ENCODE measurements at regions not wholly inside any gene's neighbourhood (a gene's known extent, or its start where the extent isn't known, plus 50 kb on each side); places are given as distances from the start of the nearest gene placed in this dataset.

DNA sequence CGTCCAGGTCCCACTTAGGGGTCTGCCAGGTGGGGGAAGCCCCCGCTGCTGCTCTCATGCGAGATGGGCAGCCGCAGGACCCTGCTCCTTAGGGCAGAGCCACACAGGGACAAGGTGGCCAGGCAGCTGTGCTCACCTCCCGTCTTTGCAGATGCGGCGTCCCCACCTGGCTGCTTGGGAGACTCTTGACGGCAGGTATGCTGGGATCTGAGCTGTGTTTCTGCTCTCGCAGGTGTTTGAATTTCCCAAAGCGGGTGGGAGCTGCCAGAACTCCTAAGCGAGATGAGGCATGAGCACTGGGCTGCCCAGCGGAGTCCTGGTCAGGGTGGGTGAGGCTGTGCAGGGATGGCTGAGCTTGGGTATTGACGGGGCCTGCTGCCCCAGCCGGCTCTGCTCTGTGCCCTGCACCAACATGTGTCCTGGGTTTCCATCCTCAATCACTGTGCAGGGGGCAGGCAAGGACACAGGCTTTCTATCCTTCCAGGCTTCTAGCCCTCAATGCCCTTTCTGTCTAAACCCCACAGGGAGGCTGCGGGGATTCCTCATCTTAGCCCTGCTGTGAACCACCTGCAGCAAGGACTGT lies 151.4 kb downstream of the ICE1 start:
- no peak overlapping the region for H3K4me3 ChIP-seq (ENCODE audit: extremely low read depth in 1 of 4, insufficient read depth in 2 of 4, low read depth in 3 of 4, low read length in 4 of 4)
- H2AFZ ChIP-seq (ENCODE audit: low read length): peak overlapping the region; percentile 37
- no peak overlapping the region for H3K4ac ChIP-seq (replicated peaks; ENCODE audit: insufficient read length, low read depth, low read length)
- H3K14ac ChIP-seq (ENCODE audit: insufficient read length): no peak overlapping the region
- no peaks in the 10 kb centered on the region for H3K9me3 ChIP-seq (ENCODE audit: insufficient read depth in 2 of 2, low read depth in 1 of 2, low read length in 1 of 2)
- CTCF ChIA-PET (ENCODE audit: partially characterized antibody): no interaction called here
- POLR2A ChIA-PET (ENCODE audit: partially characterized antibody): no interaction called here
- peak overlapping the region; percentile 7 for H4K91ac ChIP-seq (replicated peaks; ENCODE audit: insufficient read length, low read length)
- H2BK20ac ChIP-seq (ENCODE audit: low read length): no peak overlapping the region
- no peak overlapping the region for H4K5ac ChIP-seq (ENCODE audit: insufficient read length, low read depth, low read length)
- no peak overlapping the region for H3K4me2 ChIP-seq (ENCODE audit: insufficient read depth in 1 of 2, low read depth in 2 of 2, low read length in 2 of 2)
- H3K79me1 ChIP-seq (ENCODE audit: low read depth, low read length): no peaks in the 10 kb centered on the region
- no peaks in the 10 kb centered on the region for H4K20me1 ChIP-seq (replicated peaks in 1 of 2; ENCODE audit: control insufficient read depth in 1 of 2, insufficient read depth in 2 of 2, low read length in 2 of 2)
- no peaks in the 10 kb centered on the region for H3K79me2 ChIP-seq (ENCODE audit: control insufficient read depth in 1 of 2, insufficient read depth in 2 of 2, low read length in 2 of 2)
- H3K23ac ChIP-seq (ENCODE audit: insufficient read length): no peak overlapping the region
- H2BK15ac ChIP-seq (ENCODE audit: low read length): no peak overlapping the region; the same call in 1 of the 2 replicates
- no peak overlapping the region for H3K9ac ChIP-seq (replicated peaks in 1 of 4; ENCODE audit: extremely low read depth in 1 of 4, low read depth in 3 of 4, low read length in 3 of 4)
- H2AK5ac ChIP-seq (ENCODE audit: low read depth, low read length): peak overlapping the region; percentile 40; the same call in 1 of the 2 replicates
- peaks cover 0 to 4% (median under 1%) of the 10 kb centered on the region in 4 experiments; a peak in 2 of 7 replicates for H3K4me1 ChIP-seq (replicated peaks in 1 of 4; ENCODE audit: control insufficient read depth in 3 of 4, insufficient read depth in 4 of 4, low read length in 3 of 4)
- H4K8ac ChIP-seq (ENCODE audit: extremely low read depth, insufficient read depth, low read length): no peak overlapping the region
- H2BK120ac ChIP-seq (replicated peaks; ENCODE audit: low read depth, low read length): no peak overlapping the region
- H3K56ac ChIP-seq (replicated peaks; ENCODE audit: insufficient read length, low read depth, low read length): no peak overlapping the region
- 96% methylated on average over 15 of the region's 15 CpGs; no CpG with 5 or more reads in 1 of the 2 experiments for WGBS, 2 experiments (ENCODE audit: extremely low coverage in 1 of 2, insufficient coverage in 1 of 2, insufficient read length in 1 of 2, insufficient replicate concordance in 2 of 2, low coverage in 1 of 2, low lambda C conversion rate in 2 of 2, missing lambda C conversion rate in 1 of 2)
- H2BK5ac ChIP-seq (ENCODE audit: low read depth, low read length): 0 out of 2 replicates have a peak overlapping the region, but pooled peaks have one; percentile 7
- H3K23me2 ChIP-seq (ENCODE audit: low read depth, low read length): no peaks in the 10 kb centered on the region
- H3K27ac ChIP-seq (ENCODE audit: low read depth, low read length): no peak overlapping the region
- no peaks in the 10 kb centered on the region for H3K36me3 ChIP-seq (ENCODE audit: control insufficient read depth in 2 of 4, insufficient read depth in 4 of 4, low read length in 3 of 4)
- FAIRE-seq: no peak
- no peaks in the 10 kb centered on the region for H3K27me3 ChIP-seq (replicated peaks in 1 of 4; ENCODE audit: control insufficient read depth in 3 of 4, extremely low read depth in 1 of 4, insufficient read depth in 3 of 4, low read length in 3 of 4)
- DNase-seq (ENCODE audit: low read depth in 1 of 2, low spot score in 2 of 2): no peak
- peak overlapping the region; percentile 73; the same call in 1 of the 2 replicates for H2BK12ac ChIP-seq (ENCODE audit: low read depth, low read length)
- no peak overlapping the region for H3K18ac ChIP-seq (ENCODE audit: extremely low read depth, low read length)
- TF ChIP-seq GTF2F1 (IDR thresholded peaks at IDR 0.05; ENCODE audit: borderline replicate concordance, low read depth, low read length) (no peak), CBX5 (IDR thresholded peaks at IDR 0.05; ENCODE audit: low read depth, low read length) (no peak), TBP (IDR thresholded peaks at IDR 0.05; ENCODE audit: low read depth, low read length) (no peak), TAF1 (IDR thresholded peaks at IDR 0.05; ENCODE audit: low read depth, low read length) (no peak)

Measured in H1 (cell line).